A673 (cell line): ENCODE measurements at regions not wholly inside any gene's neighbourhood (a gene's known extent, or its start where the extent isn't known, plus 50 kb on each side); places are given as distances from the start of the nearest gene placed in this dataset.
"Not testable (repeated sequence)": the region's sequence is repeated elsewhere in the genome, so short reads cannot be mapped to it uniquely, and the experiment has no call there.

Experiments
- BruUV-seq: library from RNA; stranded (reverse); fragments of 400-500 nt; replicated peaks from 2 replicates; lab custom pipeline; 2021; lab: Mats Ljungman, UMichigan
- CTCF ChIA-PET: fragments of 300-600 bp; sonication (Branson Sonifier 250); formaldehyde crosslinking; loops from one replicate; lab custom pipeline; 2022; ENCODE audit warnings: antibody characterized with exemption; lab: Charles Lee
- POLR2A ChIA-PET: fragments of 300-600 bp; sonication (Branson Sonifier 250); formaldehyde crosslinking; loops from one replicate; lab custom pipeline; 2022; ENCODE audit warnings: antibody characterized with exemption; ENCODE audit not compliant: low non-redundant PET; lab: Charles Lee
- DNase-seq: peaks from one replicate; pipeline ENCODE4 v3.0.0-alpha.2; 2015; ENCODE audit warnings: low spot score
- H3K27ac ChIP-seq: fragments of 200-600 bp; sonication (generic); 2 replicates; pipeline ENCODE4 v1.5.1; 2016; ENCODE audit warnings: mixed run types, low read depth, mild to moderate bottlenecking, mixed read lengths, antibody characterized with exemption, low read length; ENCODE audit not compliant: poor library complexity, severe bottlenecking
- H3K27me3 ChIP-seq: fragments of 200-600 bp; sonication (generic); replicated peaks from 2 replicates; pipeline ENCODE4 v1.6.1; 2017; ENCODE audit warnings: mixed run types, low read depth, mild to moderate bottlenecking, mixed read lengths, antibody characterized with exemption, low read length; ENCODE audit not compliant: insufficient read depth, poor library complexity
- H3K36me3 ChIP-seq: fragments of 200-600 bp; sonication (generic); 2 replicates; pipeline ENCODE4 v1.6.1; 2016; ENCODE audit warnings: mixed run types, mild to moderate bottlenecking, mixed read lengths, antibody characterized with exemption, low read length; ENCODE audit not compliant: insufficient read depth, poor library complexity, severe bottlenecking
- H3K4me1 ChIP-seq: fragments of 200-600 bp; sonication (generic); 2 replicates; pipeline ENCODE4 v1.6.1; 2017; ENCODE audit warnings: mixed run types, mild to moderate bottlenecking, mixed read lengths, antibody characterized with exemption, low read length; ENCODE audit not compliant: insufficient read depth, poor library complexity, severe bottlenecking
- H3K4me3 ChIP-seq: fragments of 200-600 bp; sonication (generic); 2 replicates; pipeline ENCODE4 v1.5.1; 2016; ENCODE audit warnings: low read depth, mixed run types, mild to moderate bottlenecking, mixed read lengths, low read length; ENCODE audit not compliant: poor library complexity, severe bottlenecking
- H3K9me3 ChIP-seq: fragments of 200-600 bp; sonication (generic); 2 replicates; pipeline ENCODE4 v1.6.1; 2016; ENCODE audit warnings: mixed run types, low read depth, mild to moderate bottlenecking, mixed read lengths, antibody characterized with exemption, low read length; ENCODE audit not compliant: poor library complexity, severe bottlenecking
- EZH2 ChIP-seq: fragments of 200-600 bp; sonication (generic); IDR thresholded peaks from 2 replicates; pipeline ENCODE4 v1.6.1; 2017; ENCODE audit warnings: borderline replicate concordance, low read depth, mild to moderate bottlenecking, mixed read lengths, antibody characterized with exemption, low read length; ENCODE audit not compliant: poor library complexity, severe bottlenecking
- intact Hi-C: fragments of 100-400 bp; cut with micrococcal nuclease; formaldehyde crosslinking; loops from one replicate; pipeline ENCODE4 v1.10.0; 2022; ENCODE audit not compliant: unreplicated experiment
- TF ChIP-seq, protein P1 (sequence below): fragments of 300-800, 200-600 bp; sonication (generic); conservative IDR thresholded peaks from 2 replicates; pipeline ENCODE4 v1.5.1; 2017; ENCODE audit warnings: low read depth, mild to moderate bottlenecking, antibody characterized with exemption, low read length, moderate library complexity, mixed read lengths

DNA sequence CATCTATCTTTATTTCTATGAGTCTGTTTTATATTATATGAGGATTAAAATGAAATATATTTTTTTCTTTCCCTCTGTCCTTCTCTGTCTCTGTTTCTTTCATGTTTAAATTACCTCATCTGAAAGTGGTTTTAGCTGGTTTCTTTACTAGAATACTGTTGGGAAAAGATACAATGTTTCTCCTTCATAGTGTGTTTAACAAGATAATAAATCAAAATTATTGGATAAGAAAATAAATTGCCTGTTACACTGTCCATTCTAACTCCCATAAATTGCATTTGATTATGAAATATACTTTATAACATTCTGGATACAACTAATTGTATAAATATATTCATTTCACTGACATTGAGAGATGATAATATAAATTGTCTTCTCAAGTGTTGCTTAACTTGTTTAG is 1168.0 kb downstream of the PLA2G4A start:
- H3K36me3 ChIP-seq, result no peaks in the 10 kb centered on the region
- CTCF ChIA-PET, result no interaction called here
- no peak overlapping the region for H3K4me3 ChIP-seq
- H3K9me3 ChIP-seq, result no peaks in the 10 kb centered on the region
- POLR2A ChIA-PET, result no interaction called here
- H3K27ac ChIP-seq, result no peak overlapping the region
- no peak for TF ChIP-seq EZH2
- intact Hi-C loops, result loop anchor here (10.0 kb wide), 1 partner anchor 732 kb away; no protein-coding TSS in a partner anchor
- DNase-seq, result no peak
- no peaks in the 10 kb centered on the region for H3K27me3 ChIP-seq
- no TSS peak for BruUV-seq
- H3K4me1 ChIP-seq, result no peaks in the 10 kb centered on the region

DNA sequence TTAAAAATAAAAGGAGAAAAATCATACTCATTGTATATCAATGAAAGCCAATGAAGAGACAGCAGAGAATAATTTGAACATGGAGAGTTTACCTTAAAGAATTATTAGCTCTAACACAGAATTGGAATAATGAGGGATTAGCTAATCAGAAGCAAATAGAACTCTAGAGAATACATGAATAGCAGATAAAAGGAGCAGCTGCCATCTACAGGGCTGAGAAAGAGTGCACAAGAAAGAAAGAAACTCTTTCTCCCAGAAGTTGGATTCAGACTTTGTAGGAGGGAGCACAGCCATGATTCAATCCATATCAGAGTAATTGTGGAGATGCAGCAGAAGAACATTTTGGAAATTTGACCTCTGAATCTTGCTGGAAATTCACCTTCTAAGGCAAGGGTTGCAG is 1171.2 kb downstream of the PLA2G4A start:
- ChIA-PET POLR2A (no interaction called here), CTCF (no interaction called here)
- intact Hi-C loops, result loop anchor here (10.0 kb wide), 2 partner anchors 735 to 945 kb away; no protein-coding TSS in a partner anchor
- Histone ChIP-seq H3K27ac (no peak overlapping the region), H3K36me3 (no peaks in the 10 kb centered on the region), H3K9me3 (no peaks in the 10 kb centered on the region), H3K4me1 (no peaks in the 10 kb centered on the region), H3K4me3 (no peak overlapping the region), H3K27me3 (no peaks in the 10 kb centered on the region)
- TF ChIP-seq, protein P1, sequence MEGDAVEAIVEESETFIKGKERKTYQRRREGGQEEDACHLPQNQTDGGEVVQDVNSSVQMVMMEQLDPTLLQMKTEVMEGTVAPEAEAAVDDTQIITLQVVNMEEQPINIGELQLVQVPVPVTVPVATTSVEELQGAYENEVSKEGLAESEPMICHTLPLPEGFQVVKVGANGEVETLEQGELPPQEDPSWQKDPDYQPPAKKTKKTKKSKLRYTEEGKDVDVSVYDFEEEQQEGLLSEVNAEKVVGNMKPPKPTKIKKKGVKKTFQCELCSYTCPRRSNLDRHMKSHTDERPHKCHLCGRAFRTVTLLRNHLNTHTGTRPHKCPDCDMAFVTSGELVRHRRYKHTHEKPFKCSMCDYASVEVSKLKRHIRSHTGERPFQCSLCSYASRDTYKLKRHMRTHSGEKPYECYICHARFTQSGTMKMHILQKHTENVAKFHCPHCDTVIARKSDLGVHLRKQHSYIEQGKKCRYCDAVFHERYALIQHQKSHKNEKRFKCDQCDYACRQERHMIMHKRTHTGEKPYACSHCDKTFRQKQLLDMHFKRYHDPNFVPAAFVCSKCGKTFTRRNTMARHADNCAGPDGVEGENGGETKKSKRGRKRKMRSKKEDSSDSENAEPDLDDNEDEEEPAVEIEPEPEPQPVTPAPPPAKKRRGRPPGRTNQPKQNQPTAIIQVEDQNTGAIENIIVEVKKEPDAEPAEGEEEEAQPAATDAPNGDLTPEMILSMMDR, result peak; percentile 53
- no peak for TF ChIP-seq EZH2
- peak; percentile 10 for DNase-seq
- no TSS peak for BruUV-seq

DNA sequence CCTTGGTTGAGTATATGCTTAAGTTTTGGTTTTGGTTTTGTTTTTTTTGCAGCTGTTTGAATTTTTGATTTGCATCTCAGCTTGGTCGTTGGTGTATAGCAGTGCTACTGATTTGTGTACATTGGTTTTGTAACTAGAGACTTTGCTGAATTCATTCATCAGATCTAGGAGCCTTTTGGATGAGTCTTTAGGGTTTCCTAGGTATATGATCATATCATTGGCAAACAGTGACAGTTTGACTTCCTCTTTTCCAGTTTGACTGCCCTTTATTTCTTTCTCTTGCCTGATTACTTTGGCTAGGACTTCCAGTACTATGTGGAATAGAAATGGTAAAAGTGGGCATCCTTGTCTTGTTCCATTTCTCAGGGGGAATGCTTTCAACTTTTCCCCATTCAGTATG is 1174.9 kb downstream of the PLA2G4A start:
- POLR2A ChIA-PET, BruUV-seq: not testable (repeated sequence)

DNA sequence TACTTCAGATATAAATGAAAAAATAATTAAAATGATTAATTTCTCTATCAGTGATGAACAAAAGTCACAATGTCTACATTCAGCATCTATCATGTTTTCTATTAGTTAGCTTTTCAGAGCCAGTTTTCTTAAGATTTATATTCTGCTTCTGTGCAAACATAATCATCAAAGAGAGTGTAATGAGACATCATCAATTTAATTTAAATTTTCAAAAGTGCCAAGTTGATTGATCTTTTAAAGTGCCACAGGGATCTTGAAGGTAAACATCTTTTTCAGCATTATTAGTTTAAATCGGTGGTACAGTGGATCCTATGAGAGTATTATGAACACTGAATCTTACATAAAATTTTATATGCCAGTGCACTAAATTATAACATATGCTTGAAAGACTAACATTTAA is 1176.1 kb downstream of the PLA2G4A start:
- H3K27ac ChIP-seq, result no peak overlapping the region
- no peaks in the 10 kb centered on the region for H3K4me1 ChIP-seq
- no peaks in the 10 kb centered on the region for H3K36me3 ChIP-seq
- no peak for DNase-seq
- no peak for TF ChIP-seq EZH2
- TF ChIP-seq, protein P1, result no peak
- CTCF ChIA-PET, result no interaction called here
- H3K27me3 ChIP-seq, result no peaks in the 10 kb centered on the region
- no peaks in the 10 kb centered on the region for H3K9me3 ChIP-seq
- no TSS peak for BruUV-seq
- intact Hi-C loops, result loop anchor here (10.0 kb wide), 1 partner anchor 950 kb away; no protein-coding TSS in a partner anchor
- H3K4me3 ChIP-seq, result no peak overlapping the region
- POLR2A ChIA-PET, result interaction anchor here (0.6 kb wide), 1 partner anchor 436 kb away, joined by 3 read pairs; no protein-coding TSS in a partner anchor

More for the DNA sequence above, 1174.9 kb downstream of the PLA2G4A start:
- H3K9me3 ChIP-seq, H3K27me3 ChIP-seq, H3K36me3 ChIP-seq, H3K4me1 ChIP-seq, CTCF ChIA-PET, H3K4me3 ChIP-seq, H3K27ac ChIP-seq, DNase-seq: not testable (repeated sequence)
- intact Hi-C loops, result loop anchor here (10.0 kb wide), 1 partner anchor 949 kb away; no protein-coding TSS in a partner anchor
